ENCODE measurements at regions not wholly inside any gene's neighbourhood (a gene's known extent, or its start where the extent isn't known, plus 50 kb on each side); places are given as distances from the start of the nearest gene placed in this dataset.
"Not testable (repeated sequence)": the region's sequence is repeated elsewhere in the genome, so short reads cannot be mapped to it uniquely, and the experiment has no call there.

GRCh38 chr3:72659596-72659995, 188.6 kb downstream of the SHQ1 start:
- DNase-seq, result no peak

GRCh38 chr3:72659188-72659587, 189.1 kb downstream of the SHQ1 start:
- DNase-seq, result no peak

GRCh38 chr3:72658466-72659100, 189.7 kb downstream of the SHQ1 start:
- DNase-seq, result no peak

- DNase-seq, result peak; percentile 16
These were observed 190.6 kb downstream of the SHQ1 start for GRCh38 chr3:72657666-72658065.

- DNase-seq, result no peak
These were observed 192.5 kb downstream of the SHQ1 start for GRCh38 chr3:72655723-72656122.

GRCh38 chr3:72655131-72655551, 193.1 kb downstream of the SHQ1 start:
- DNase-seq, result no peak

GRCh38 chr3:72652395-72652794, 195.8 kb downstream of the SHQ1 start:
- DNase-seq, result no peak

GRCh38 chr3:72651498-72651897, 196.7 kb downstream of the SHQ1 start:
- DNase-seq, result no peak

- no peak for DNase-seq
These were observed 202.0 kb downstream of the SHQ1 start for GRCh38 chr3:72646263-72646662.

GRCh38 chr3:72643635-72644034, 204.6 kb downstream of the SHQ1 start:
- DNase-seq, result not testable (repeated sequence)

GRCh38 chr3:72641684-72642083, 206.6 kb downstream of the SHQ1 start:
- DNase-seq, result no peak

- no peak for DNase-seq
These were observed 207.2 kb downstream of the SHQ1 start for GRCh38 chr3:72641072-72641471.

GRCh38 chr3:72636969-72637597, 211.2 kb downstream of the SHQ1 start:
- no peak for DNase-seq

- no peak for DNase-seq
These were observed 212.7 kb downstream of the SHQ1 start for GRCh38 chr3:72635551-72635950.

GRCh38 chr3:72634128-72634527, 214.1 kb downstream of the SHQ1 start:
- no peak for DNase-seq

GRCh38 chr3:72633534-72633933, 214.7 kb downstream of the SHQ1 start:
- no peak for DNase-seq

- no peak for DNase-seq
These were observed 215.1 kb downstream of the SHQ1 start for GRCh38 chr3:72633121-72633520.

GRCh38 chr3:72632129-72632528, 216.1 kb downstream of the SHQ1 start:
- no peak for DNase-seq

- no peak for DNase-seq
These were observed 217.3 kb downstream of the SHQ1 start for GRCh38 chr3:72630969-72631344.

GRCh38 chr3:72630327-72630968, 217.8 kb downstream of the SHQ1 start:
- no peak for DNase-seq

- no peak for DNase-seq
These were observed 219.0 kb downstream of the SHQ1 start for GRCh38 chr3:72629191-72629631.

- DNase-seq, result no peak
These were observed 220.2 kb downstream of the SHQ1 start for GRCh38 chr3:72628065-72628464.

- DNase-seq, result no peak
These were observed 221.0 kb downstream of the SHQ1 start for GRCh38 chr3:72627271-72627670.

- DNase-seq, result no peak
These were observed 222.5 kb downstream of the SHQ1 start for GRCh38 chr3:72625602-72626337.
